HCT116 (cell line): ENCODE measurements at regions not wholly inside any gene's neighbourhood (a gene's known extent, or its start where the extent isn't known, plus 50 kb on each side); places are given as distances from the start of the nearest gene placed in this dataset.

Experiments
- ATAC-seq: fragments of 200-7000 bp; cut with Tn5 transposase; 2 replicates; pipeline ENCODE4 v1.9.1; 2020; ENCODE audit warnings: mild to moderate bottlenecking, moderate library complexity
- BruUV-seq: library from RNA; stranded (reverse); fragments of 400-500 nt; replicated peaks from 2 replicates; lab custom pipeline; 2021; lab: Mats Ljungman, UMichigan
- CTCF ChIA-PET: fragments of 300-600 bp; sonication (Branson Sonifier 250); formaldehyde crosslinking; loops from one replicate; lab custom pipeline; 2021; ENCODE audit warnings: antibody characterized with exemption; lab: Charles Lee
- POLR2A ChIA-PET: fragments of 300-600, 350-600 bp; sonication (Branson Sonifier 250); formaldehyde crosslinking; loops from one replicate; lab custom pipeline; 2021; ENCODE audit warnings: antibody characterized with exemption; lab: Charles Lee
- RAD21 ChIA-PET, 2 experiments: fragments of 300-600 bp; sonication (Branson Sonifier 250); formaldehyde crosslinking; loops; one replicate each; lab custom pipeline; 2023; ENCODE audit warnings: low total read pairs in 2 of 2; ENCODE audit not compliant: uncharacterized antibody in 2 of 2, unreplicated experiment in 2 of 2, low non-redundant PET in 1 of 2; lab: Charles Lee
- DNase-seq: peaks from one replicate; pipeline ENCODE4 v3.0.0-alpha.2; 2010; ENCODE audit warnings: low read depth, low spot score
- H2AFZ ChIP-seq: fragments of 200-600 bp; shearing (Covaris generic), sonication (generic); 2 replicates; pipeline ENCODE4 v1.6.1; 2017; ENCODE audit warnings: low read depth, mixed run types, mixed read lengths, antibody characterized with exemption, low read length; ENCODE audit not compliant: poor library complexity, severe bottlenecking
- H3K27ac ChIP-seq: 2 replicates; pipeline ENCODE4 v1.5.1; 2012; ENCODE audit warnings: low read depth, low read length
- H3K27me3 ChIP-seq: fragments of 200-600 bp; sonication (generic); 2 replicates; pipeline ENCODE4 v1.6.1; 2016; ENCODE audit warnings: mixed run types, low read length, mixed read lengths; ENCODE audit not compliant: insufficient read depth
- H3K36me3 ChIP-seq, 2 experiments: fragments of 200-500 bp in 1 of 2; fragments of 200-600 bp in 1 of 2; sonication (Bioruptor generic) in 1 of 2; sonication (generic) in 1 of 2; 2 replicates each; pipeline versions ENCODE4 v1.5.1 to v1.6.1; 2014 to 2016; ENCODE audit warnings: low read length in 2 of 2, inconsistent platforms in 1 of 2, mixed read lengths in 1 of 2, mixed run types in 1 of 2; ENCODE audit not compliant: insufficient read depth in 2 of 2, control insufficient read depth in 1 of 2
- H3K4me1 ChIP-seq, 2 experiments: fragments of 200-600 bp in 1 of 2; sonication (generic) in 1 of 2; 2 replicates each; pipeline versions ENCODE4 v1.5.1 to v1.6.1; 2012 to 2017; ENCODE audit warnings: low read length in 2 of 2, inconsistent platforms in 1 of 2, mild to moderate bottlenecking in 1 of 2, mixed read lengths in 1 of 2, mixed run types in 1 of 2, moderate library complexity in 1 of 2; ENCODE audit not compliant: insufficient read depth in 2 of 2, control insufficient read depth in 1 of 2
- H3K4me2 ChIP-seq: fragments of 200-600 bp; sonication (generic); 2 replicates; pipeline ENCODE4 v1.6.1; 2017; ENCODE audit warnings: mixed run types, low read length, mixed read lengths
- H3K4me3 ChIP-seq, 2 experiments: fragments of 200-600 bp in 1 of 2; sonication (generic) in 1 of 2; replicated peaks in 1 of 2; 2 replicates each; pipeline ENCODE4 v1.5.1; 2011 to 2016; ENCODE audit warnings: low read length in 2 of 2, control low read depth in 1 of 2, low read depth in 1 of 2, mild to moderate bottlenecking in 1 of 2, mixed read lengths in 1 of 2, mixed run types in 1 of 2
- H3K79me2 ChIP-seq: fragments of 200-600 bp; sonication (generic); 2 replicates; pipeline ENCODE4 v1.6.1; 2017; ENCODE audit warnings: mild to moderate bottlenecking, mixed run types, low read length, moderate library complexity, mixed read lengths; ENCODE audit not compliant: insufficient read depth
- H3K9ac ChIP-seq: fragments of 200-600 bp; sonication (generic); 2 replicates; pipeline ENCODE4 v1.6.1; 2016; ENCODE audit warnings: low read length, mixed read lengths
- H3K9me2 ChIP-seq: fragments of 200-600 bp; sonication (generic), shearing (Covaris generic); 2 replicates; pipeline ENCODE4 v1.6.1; 2017; ENCODE audit warnings: mixed run types, mild to moderate bottlenecking, moderate library complexity; ENCODE audit not compliant: insufficient read depth
- H3K9me3 ChIP-seq, 2 experiments: fragments of 200-500 bp in 1 of 2; fragments of 200-600 bp in 1 of 2; sonication (Bioruptor generic) in 1 of 2; sonication (generic) in 1 of 2; 2 replicates each; pipeline ENCODE4 v1.6.1; 2014 to 2017; ENCODE audit warnings: low read length in 2 of 2, mixed read lengths in 2 of 2, inconsistent platforms in 1 of 2, low read depth in 1 of 2, mild to moderate bottlenecking in 1 of 2, mixed run types in 1 of 2, moderate library complexity in 1 of 2; ENCODE audit not compliant: control insufficient read depth in 1 of 2, insufficient read depth in 1 of 2
- H4K20me1 ChIP-seq: fragments of 200-600 bp; sonication (generic), shearing (Covaris generic); 2 replicates; pipeline ENCODE4 v1.6.1; 2017; ENCODE audit warnings: mixed run types, mild to moderate bottlenecking, moderate library complexity; ENCODE audit not compliant: insufficient read depth
- CBX3 ChIP-seq: IDR thresholded peaks from 2 replicates; pipeline ENCODE4 v1.6.1; 2012; ENCODE audit warnings: low read depth
- EGR1 ChIP-seq: IDR thresholded peaks from 2 replicates; pipeline ENCODE4 v1.6.1; 2012; ENCODE audit warnings: low read depth
- ELF1 ChIP-seq: IDR thresholded peaks from 2 replicates; pipeline ENCODE4 v1.6.1; 2012; ENCODE audit warnings: low read depth, borderline replicate concordance
- EZH2phosphoT487 ChIP-seq: fragments of 200-600 bp; IDR thresholded peaks from 2 replicates; pipeline ENCODE4 v1.6.1; 2018; ENCODE audit warnings: antibody characterized with exemption, borderline replicate concordance
- FOSL1 ChIP-seq: IDR thresholded peaks from 2 replicates; pipeline ENCODE4 v1.6.1; 2012; ENCODE audit warnings: low read depth
- JUND ChIP-seq: IDR thresholded peaks from 2 replicates; pipeline ENCODE4 v1.6.1; 2012
- POLR2AphosphoS5 ChIP-seq: IDR thresholded peaks from 2 replicates; pipeline ENCODE4 v1.6.1; 2011; ENCODE audit warnings: mild to moderate bottlenecking, low read depth, low read length, moderate library complexity
- RAD21 ChIP-seq: IDR thresholded peaks from 2 replicates; pipeline ENCODE4 v1.6.1; 2012; ENCODE audit warnings: low read depth, mild to moderate bottlenecking
- SRF ChIP-seq: IDR thresholded peaks from 2 replicates; pipeline ENCODE4 v1.6.1; 2012; ENCODE audit warnings: low read depth
- TCF7L2 ChIP-seq: IDR thresholded peaks from 2 replicates; pipeline ENCODE4 v1.7.0; 2011; ENCODE audit warnings: borderline replicate concordance, inconsistent platforms; ENCODE audit not compliant: insufficient read depth, insufficient read length; ENCODE audit errors: extremely low read depth
- ZNF274 ChIP-seq: fragments of 200-500 bp; sonication (Bioruptor generic); IDR thresholded peaks from 2 replicates; pipeline ENCODE4 v1.6.1; 2014; ENCODE audit warnings: mild to moderate bottlenecking, low read depth, low read length, inconsistent platforms
- intact Hi-C: fragments of 100-400 bp; cut with micrococcal nuclease; formaldehyde crosslinking; loops from 2 replicates; pipeline ENCODE4 v1.10.0; 2022
- TF ChIP-seq, protein P1 (sequence below): IDR thresholded peaks from 2 replicates; pipeline ENCODE4 v1.6.1; 2012; ENCODE audit warnings: low read depth
- TF ChIP-seq, protein P2 (sequence below): IDR thresholded peaks from 2 replicates; pipeline ENCODE4 v1.6.1; 2012

DNA sequence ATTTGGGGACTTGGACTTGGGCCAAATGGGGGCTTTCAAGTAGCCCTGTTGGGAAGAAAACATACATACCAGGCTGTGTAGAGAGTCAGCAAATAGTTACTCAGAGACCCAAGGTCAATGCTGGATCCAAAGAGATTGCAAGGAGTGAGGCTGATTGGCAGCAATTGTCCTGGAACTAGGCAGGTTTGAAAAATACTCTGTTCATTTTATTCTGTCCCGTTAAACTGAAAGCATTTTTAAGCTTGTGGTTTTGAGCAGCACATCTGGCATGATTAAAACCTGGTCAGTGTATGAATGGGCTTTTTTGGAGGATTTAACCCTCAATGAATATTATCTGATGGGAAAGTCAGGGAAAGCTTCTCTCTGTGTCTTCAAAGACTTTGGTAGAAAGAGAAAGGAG, 294.3 kb upstream of the BOD1L1 start:
- H3K79me2 ChIP-seq = no peaks in the 10 kb centered on the region
- H3K4me2 ChIP-seq = no peak overlapping the region
- H3K4me3 ChIP-seq = no peak overlapping the region
- BruUV-seq = no TSS peak
- intact Hi-C loops = loop anchor here (5.0 kb wide), 1 partner anchor 565 kb away; no protein-coding TSS in a partner anchor
- H3K9me3 ChIP-seq = no peaks in the 10 kb centered on the region; a peak in 1 of 4 replicates
- DNase-seq = no peak
- no peaks in the 10 kb centered on the region for H3K36me3 ChIP-seq
- no peaks in the 10 kb centered on the region for H4K20me1 ChIP-seq
- ChIA-PET CTCF (no interaction called here), RAD21 (no interaction called here), POLR2A (no interaction called here)
- H3K9ac ChIP-seq = no peak overlapping the region
- peaks cover 0 to 12% of the 10 kb centered on the region in 2 experiments; a peak in 1 of 4 replicates for H3K4me1 ChIP-seq
- no peaks in the 10 kb centered on the region for H3K9me2 ChIP-seq
- H2AFZ ChIP-seq = no peak overlapping the region
- H3K27ac ChIP-seq = no peak overlapping the region
- no peak for TF ChIP-seq ZNF274
- TF ChIP-seq SRF = no peak
- no peak for TF ChIP-seq ELF1
- TF ChIP-seq, protein P1, sequence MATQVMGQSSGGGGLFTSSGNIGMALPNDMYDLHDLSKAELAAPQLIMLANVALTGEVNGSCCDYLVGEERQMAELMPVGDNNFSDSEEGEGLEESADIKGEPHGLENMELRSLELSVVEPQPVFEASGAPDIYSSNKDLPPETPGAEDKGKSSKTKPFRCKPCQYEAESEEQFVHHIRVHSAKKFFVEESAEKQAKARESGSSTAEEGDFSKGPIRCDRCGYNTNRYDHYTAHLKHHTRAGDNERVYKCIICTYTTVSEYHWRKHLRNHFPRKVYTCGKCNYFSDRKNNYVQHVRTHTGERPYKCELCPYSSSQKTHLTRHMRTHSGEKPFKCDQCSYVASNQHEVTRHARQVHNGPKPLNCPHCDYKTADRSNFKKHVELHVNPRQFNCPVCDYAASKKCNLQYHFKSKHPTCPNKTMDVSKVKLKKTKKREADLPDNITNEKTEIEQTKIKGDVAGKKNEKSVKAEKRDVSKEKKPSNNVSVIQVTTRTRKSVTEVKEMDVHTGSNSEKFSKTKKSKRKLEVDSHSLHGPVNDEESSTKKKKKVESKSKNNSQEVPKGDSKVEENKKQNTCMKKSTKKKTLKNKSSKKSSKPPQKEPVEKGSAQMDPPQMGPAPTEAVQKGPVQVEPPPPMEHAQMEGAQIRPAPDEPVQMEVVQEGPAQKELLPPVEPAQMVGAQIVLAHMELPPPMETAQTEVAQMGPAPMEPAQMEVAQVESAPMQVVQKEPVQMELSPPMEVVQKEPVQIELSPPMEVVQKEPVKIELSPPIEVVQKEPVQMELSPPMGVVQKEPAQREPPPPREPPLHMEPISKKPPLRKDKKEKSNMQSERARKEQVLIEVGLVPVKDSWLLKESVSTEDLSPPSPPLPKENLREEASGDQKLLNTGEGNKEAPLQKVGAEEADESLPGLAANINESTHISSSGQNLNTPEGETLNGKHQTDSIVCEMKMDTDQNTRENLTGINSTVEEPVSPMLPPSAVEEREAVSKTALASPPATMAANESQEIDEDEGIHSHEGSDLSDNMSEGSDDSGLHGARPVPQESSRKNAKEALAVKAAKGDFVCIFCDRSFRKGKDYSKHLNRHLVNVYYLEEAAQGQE = no peak
- TF ChIP-seq, protein P2, sequence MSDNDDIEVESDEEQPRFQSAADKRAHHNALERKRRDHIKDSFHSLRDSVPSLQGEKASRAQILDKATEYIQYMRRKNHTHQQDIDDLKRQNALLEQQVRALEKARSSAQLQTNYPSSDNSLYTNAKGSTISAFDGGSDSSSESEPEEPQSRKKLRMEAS = no peak
- TF ChIP-seq RAD21 = no peak
- no peak for TF ChIP-seq TCF7L2
- TF ChIP-seq POLR2AphosphoS5 = no peak
- no peak for TF ChIP-seq JUND
- no peak for TF ChIP-seq CBX3
- TF ChIP-seq EGR1 = no peak
- no peak for TF ChIP-seq FOSL1
- no peak for TF ChIP-seq EZH2phosphoT487
- TF ChIP-seq, all 23 proteins: peak for 0
- no peaks in the 10 kb centered on the region for H3K27me3 ChIP-seq
- ATAC-seq = no peak
